Aorta (tissue), 5 donors: ENCODE measurements at regions not wholly inside any gene's neighbourhood (a gene's known extent, or its start where the extent isn't known, plus 50 kb on each side); places are given as distances from the start of the nearest gene placed in this dataset.
"Not testable (repeated sequence)": the region's sequence is repeated elsewhere in the genome, so short reads cannot be mapped to it uniquely, and the experiment has no call there.

ENCODE experiments used
- ATAC-seq: fragments of 200-7000 bp; cut with Tn5 transposase; one replicate; pipeline ENCODE4 v1.9.1; 2022; ENCODE audit warnings: moderate library complexity; ENCODE audit not compliant: low FRiP score
- DNase-seq, 2 donors: peaks; one replicate each; pipeline ENCODE4 v3.0.0-alpha.2; 2020
- H3K27ac ChIP-seq, 2 donors: one replicate each; pipeline ENCODE4 v1.5.1; 2013; ENCODE audit warnings: low read length in 2 of 2, mild to moderate bottlenecking in 2 of 2, moderate library complexity in 2 of 2, control low read depth in 1 of 2, inconsistent platforms in 1 of 2, low read depth in 1 of 2
- H3K27me3 ChIP-seq, 2 donors: one replicate each; pipeline ENCODE4 v1.6.1; 2013; ENCODE audit warnings: control low read depth in 1 of 2, low read length in 1 of 2, mild to moderate bottlenecking in 1 of 2, moderate library complexity in 1 of 2; ENCODE audit not compliant: insufficient read depth in 2 of 2, control insufficient read depth in 1 of 2
- H3K36me3 ChIP-seq, 2 donors: one replicate each; pipeline ENCODE4 v1.6.1; 2013; ENCODE audit warnings: control low read depth in 1 of 2, low read length in 1 of 2, mild to moderate bottlenecking in 1 of 2; ENCODE audit not compliant: insufficient read depth in 2 of 2, control insufficient read depth in 1 of 2
- H3K4me1 ChIP-seq, 2 donors: one replicate each; pipeline ENCODE4 v1.6.1; 2013; ENCODE audit warnings: low read length in 2 of 2, control low read depth in 1 of 2, mild to moderate bottlenecking in 1 of 2, moderate library complexity in 1 of 2; ENCODE audit not compliant: insufficient read depth in 2 of 2, control insufficient read depth in 1 of 2
- H3K4me3 ChIP-seq, 2 donors: one replicate each; pipeline ENCODE4 v1.5.1; 2013; ENCODE audit warnings: low read length in 2 of 2, control low read depth in 1 of 2, mild to moderate bottlenecking in 1 of 2
- H3K9me3 ChIP-seq: one replicate; pipeline ENCODE4 v1.6.1; 2013; ENCODE audit warnings: mild to moderate bottlenecking, low read length; ENCODE audit not compliant: control insufficient read depth
- WGBS, 2 donors: extraction: QIAGEN DNeasy Blood & Tissue Kit; methylation state at CpG; one replicate each; pipeline ENCODE4 v1.1.7; 2013; 5-methylcytosine and 5-hydroxymethylcytosine counted together
- intact Hi-C, 2 donors: fragments of 100-400 bp; cut with DNase I; formaldehyde crosslinking; loops; one replicate each; pipeline versions ENCODE4 v1.14.2 to v1.15.0; 2022
- donor health status: healthy with polysubstance abuse.
- donor health status: Bipolar disorder and iron deficiency.
- donor health status: DM: no; HTN: no; CAD: no.
- donor health status: DM: no; HTN: no; CAD: no.
- donor health status: DM: yes; HTN: yes; CAD: no.

DNA sequence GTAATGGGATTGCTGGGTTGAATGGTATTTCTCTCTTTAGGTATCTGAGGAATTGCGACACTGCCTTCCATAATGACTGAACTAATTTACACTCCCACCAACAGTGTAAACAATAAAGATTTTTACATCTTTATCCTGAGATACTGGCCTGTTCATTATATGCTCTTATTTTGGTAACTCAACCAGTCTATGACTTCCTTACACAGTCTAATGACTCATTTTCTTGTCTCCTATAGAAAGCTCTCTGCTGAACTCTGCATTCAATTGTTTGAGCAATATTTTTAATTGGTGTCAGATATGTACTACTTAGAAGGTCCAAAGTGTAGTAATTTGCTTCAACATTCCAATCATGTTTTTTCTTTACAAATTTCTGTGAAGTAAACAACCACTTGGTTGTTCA lies 1351.8 kb downstream of the FSCB start:
- Histone ChIP-seq H3K27me3 (no peaks in the 10 kb centered on the region), H3K36me3 (no peaks in the 10 kb centered on the region), H3K4me1 (no peaks in the 10 kb centered on the region), H3K4me3 (no peak overlapping the region), H3K9me3 (no peaks in the 10 kb centered on the region), H3K27ac (no peak overlapping the region)
- intact Hi-C loops: no loop called here
- WGBS, 2 donors: 86 to 96% methylated on average over 1 of the region's 1 CpG
- ATAC-seq: no peak
- DNase-seq: no peak

DNA sequence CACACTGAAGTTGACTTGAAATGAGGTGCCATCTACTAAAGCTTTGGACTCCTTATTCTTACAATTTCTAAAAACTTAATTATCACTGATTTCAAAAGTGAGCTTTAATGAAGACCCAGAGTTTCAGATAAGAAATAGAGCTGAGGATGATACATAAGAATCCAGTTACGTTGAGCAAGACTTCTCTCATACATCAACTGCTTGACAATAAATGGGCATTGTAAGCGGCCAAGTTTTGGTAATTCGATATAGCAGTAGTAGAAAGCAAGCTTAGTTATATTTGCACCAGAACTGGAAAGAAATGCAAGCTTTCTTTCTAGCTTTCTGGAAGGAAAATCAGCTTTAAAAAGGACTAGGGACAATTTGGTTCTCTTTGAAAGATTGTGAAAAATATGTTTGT lies 1359.6 kb downstream of the FSCB start:
- no peaks in the 10 kb centered on the region for H3K27me3 ChIP-seq
- H3K36me3 ChIP-seq: no peaks in the 10 kb centered on the region
- no peak overlapping the region for H3K4me3 ChIP-seq
- intact Hi-C loops: no loop called here
- ATAC-seq: no peak
- H3K27ac ChIP-seq: no peak overlapping the region
- no peaks in the 10 kb centered on the region for H3K4me1 ChIP-seq
- H3K9me3 ChIP-seq: no peaks in the 10 kb centered on the region
- no peak for DNase-seq
- 57 to 58% methylated on average over 3 of the region's 3 CpGs for WGBS, 2 donors

DNA sequence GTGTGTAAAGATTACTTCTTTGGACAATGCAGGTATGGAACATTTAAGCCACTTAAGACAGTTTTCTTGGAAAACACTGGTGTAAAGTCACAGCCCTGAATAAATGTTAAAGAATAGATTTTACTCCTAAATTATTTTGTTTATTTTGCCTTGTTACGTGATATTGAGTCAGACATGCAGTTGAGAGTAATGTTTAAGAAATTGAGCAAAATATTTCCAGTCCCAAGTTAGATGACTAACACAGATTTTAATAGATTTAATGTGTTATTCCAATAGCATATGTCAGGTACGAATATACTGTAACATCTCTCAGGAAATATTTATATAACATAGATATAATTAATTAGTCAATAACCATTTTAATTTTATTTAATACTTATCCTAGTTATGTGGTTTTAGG lies 1361.7 kb downstream of the FSCB start:
- Histone ChIP-seq H3K27me3 (no peaks in the 10 kb centered on the region), H3K4me1 (no peaks in the 10 kb centered on the region), H3K36me3 (no peaks in the 10 kb centered on the region), H3K9me3 (no peaks in the 10 kb centered on the region), H3K27ac (no peak overlapping the region), H3K4me3 (no peak overlapping the region)
- DNase-seq: no peak
- no peak for ATAC-seq
- intact Hi-C loops: no loop called here
- WGBS, 2 donors: 49 to 56% methylated on average over 2 of the region's 2 CpGs

DNA sequence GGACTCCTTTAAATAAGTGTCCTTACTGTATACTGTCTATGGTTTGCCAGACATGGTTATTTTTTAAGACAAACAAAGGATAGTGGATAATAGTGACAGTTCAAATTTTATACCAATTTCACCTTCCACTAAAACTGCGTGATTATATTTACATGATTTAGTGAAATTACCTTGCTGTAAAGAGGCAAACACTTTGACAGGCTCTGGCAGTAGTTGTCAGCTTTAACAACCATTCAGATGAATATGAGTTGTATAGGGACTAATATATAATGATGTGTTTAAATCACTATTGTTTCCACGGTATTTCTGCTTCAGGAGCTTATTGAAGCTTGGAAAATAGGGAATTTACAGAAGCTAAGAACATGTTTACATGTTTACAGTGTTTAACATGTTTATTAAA lies 1364.0 kb downstream of the FSCB start:
- Histone ChIP-seq H3K4me3 (no peak overlapping the region), H3K9me3 (no peaks in the 10 kb centered on the region), H3K27ac (no peak overlapping the region), H3K4me1 (no peaks in the 10 kb centered on the region), H3K36me3 (no peaks in the 10 kb centered on the region), H3K27me3 (no peaks in the 10 kb centered on the region)
- no peak for ATAC-seq
- intact Hi-C loops: no loop called here
- DNase-seq: no peak
- WGBS, 2 donors: 78 to 86% methylated on average over 2 of the region's 2 CpGs

DNA sequence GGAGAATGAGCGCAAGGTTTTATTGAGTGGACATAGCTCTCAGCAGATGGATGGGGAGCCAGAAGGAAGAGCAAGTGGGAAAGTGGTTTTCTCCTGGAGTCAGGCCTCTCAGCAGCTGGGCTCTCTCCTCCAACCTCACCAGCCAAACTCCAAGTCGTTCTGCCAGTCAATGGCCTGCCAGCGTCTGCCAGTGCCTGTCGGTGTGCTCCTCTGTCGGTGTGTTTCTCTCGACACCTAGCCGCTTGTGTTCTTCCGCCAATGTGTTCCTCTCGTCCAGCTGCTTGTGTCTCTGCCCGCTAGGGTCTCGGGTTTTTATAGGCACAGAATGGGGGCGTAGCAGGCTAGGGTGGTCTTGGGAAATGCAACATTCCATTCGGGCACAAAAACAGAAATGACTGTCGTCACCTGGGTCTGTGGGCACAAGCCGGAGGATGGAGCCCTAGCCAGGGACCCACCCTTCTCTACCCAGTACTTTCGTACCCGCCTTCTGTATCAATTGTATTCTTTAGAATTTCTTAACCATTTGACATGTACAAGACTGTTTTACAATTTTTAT lies 1365.4 kb downstream of the FSCB start:
- Histone ChIP-seq H3K36me3 (no peaks in the 10 kb centered on the region), H3K27me3 (no peaks in the 10 kb centered on the region), H3K27ac (no peak overlapping the region), H3K9me3 (no peaks in the 10 kb centered on the region), H3K4me1 (no peaks in the 10 kb centered on the region), H3K4me3 (no peak overlapping the region)
- intact Hi-C loops: no loop called here
- 91 to 93% methylated on average over 17 of the region's 17 CpGs for WGBS, 2 donors
- ATAC-seq (no peak), DNase-seq (no peak)

DNA sequence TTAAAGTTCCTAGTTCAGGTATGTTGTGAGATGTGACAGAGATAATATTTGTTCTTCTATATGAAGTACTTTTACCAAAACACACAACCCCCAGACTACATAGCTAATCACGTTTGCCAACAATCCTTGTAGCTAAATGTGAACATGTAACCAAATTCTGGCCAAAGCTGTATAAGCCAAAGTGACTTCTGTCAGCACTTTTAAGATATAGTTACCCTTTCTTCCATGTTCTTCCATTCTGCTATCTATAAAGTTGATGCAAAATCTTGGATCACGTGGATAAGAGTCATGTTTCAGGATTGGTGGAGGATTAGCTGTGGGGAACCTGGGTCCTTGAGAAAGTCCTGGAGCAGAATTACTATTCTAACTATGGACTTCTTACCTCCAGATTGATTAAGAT lies 1366.6 kb downstream of the FSCB start:
- Histone ChIP-seq H3K4me3 (no peak overlapping the region), H3K9me3 (peaks cover 2% of the 10 kb centered on the region), H3K27me3 (no peaks in the 10 kb centered on the region), H3K4me1 (no peaks in the 10 kb centered on the region), H3K36me3 (no peaks in the 10 kb centered on the region), H3K27ac (no peak overlapping the region)
- no peak for DNase-seq
- no peak for ATAC-seq
- intact Hi-C loops: no loop called here
- WGBS, 2 donors: 66 to 67% methylated on average over 2 of the region's 2 CpGs

DNA sequence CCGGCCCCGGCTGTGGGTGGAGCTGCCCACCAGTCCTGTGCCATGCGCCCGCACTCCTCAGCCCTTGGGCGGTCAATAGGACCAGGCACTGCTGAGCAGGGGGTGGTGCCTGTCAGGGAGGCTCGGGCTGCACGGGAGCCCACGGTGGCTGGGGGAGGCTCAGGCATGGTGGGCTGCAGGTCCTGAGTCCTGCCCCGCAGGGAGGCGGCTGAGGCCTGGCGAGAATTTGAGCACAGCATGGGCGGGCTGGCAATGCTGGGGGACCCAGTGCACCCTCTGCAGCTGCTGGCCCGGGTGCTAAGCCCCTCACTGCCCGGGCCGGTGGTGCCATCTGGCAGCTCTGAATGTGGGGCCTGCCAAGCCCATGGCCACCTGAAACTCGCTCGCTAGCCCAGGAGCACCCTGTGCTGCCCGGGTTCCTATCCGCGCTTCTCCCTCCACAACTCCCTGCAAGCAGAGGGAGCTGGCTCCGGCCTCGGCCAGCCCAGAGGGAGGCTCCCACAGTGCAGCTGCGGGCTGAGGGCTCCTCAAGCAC lies 1371.1 kb downstream of the FSCB start:
- DNase-seq (peak in 1 of 2 donors; percentile 69), ATAC-seq (peak; percentile 48)
- H3K4me3 ChIP-seq: no peak overlapping the region
- intact Hi-C loops: no loop called here
- H3K27me3 ChIP-seq: no peaks in the 10 kb centered on the region
- H3K9me3 ChIP-seq: peaks cover 2% of the 10 kb centered on the region
- WGBS, 2 donors: 89% methylated on average over 23 of the region's 23 CpGs
- H3K4me1 ChIP-seq: no peaks in the 10 kb centered on the region
- H3K27ac ChIP-seq: no peak overlapping the region
- H3K36me3 ChIP-seq: no peaks in the 10 kb centered on the region

DNA sequence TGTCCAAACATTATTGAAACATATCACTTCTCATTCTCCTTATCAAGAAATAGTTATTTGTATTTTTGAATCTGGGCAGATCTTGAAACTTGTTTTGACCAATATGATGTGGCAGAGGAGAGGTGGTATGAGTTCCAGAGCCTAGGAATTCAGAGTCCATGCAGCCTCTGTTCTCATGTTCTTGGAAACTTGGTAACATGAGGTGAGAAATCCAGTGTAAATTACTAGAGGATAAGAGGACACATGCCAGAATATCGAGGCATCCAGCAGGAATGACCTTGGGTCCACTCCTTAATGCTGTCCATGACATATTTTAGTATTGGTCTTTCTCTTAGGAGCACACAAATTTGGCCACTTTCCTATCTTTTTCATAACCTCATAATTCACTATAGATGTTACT lies 1374.6 kb downstream of the FSCB start:
- H3K9me3 ChIP-seq: peaks cover 2% of the 10 kb centered on the region
- no peak overlapping the region for H3K27ac ChIP-seq
- no peaks in the 10 kb centered on the region for H3K36me3 ChIP-seq
- no peaks in the 10 kb centered on the region for H3K27me3 ChIP-seq
- intact Hi-C loops: no loop called here
- H3K4me3 ChIP-seq: no peak overlapping the region
- 55 to 67% methylated on average over 1 of the region's 1 CpG for WGBS, 2 donors
- no peaks in the 10 kb centered on the region for H3K4me1 ChIP-seq
- ATAC-seq: no peak
- no peak for DNase-seq

DNA sequence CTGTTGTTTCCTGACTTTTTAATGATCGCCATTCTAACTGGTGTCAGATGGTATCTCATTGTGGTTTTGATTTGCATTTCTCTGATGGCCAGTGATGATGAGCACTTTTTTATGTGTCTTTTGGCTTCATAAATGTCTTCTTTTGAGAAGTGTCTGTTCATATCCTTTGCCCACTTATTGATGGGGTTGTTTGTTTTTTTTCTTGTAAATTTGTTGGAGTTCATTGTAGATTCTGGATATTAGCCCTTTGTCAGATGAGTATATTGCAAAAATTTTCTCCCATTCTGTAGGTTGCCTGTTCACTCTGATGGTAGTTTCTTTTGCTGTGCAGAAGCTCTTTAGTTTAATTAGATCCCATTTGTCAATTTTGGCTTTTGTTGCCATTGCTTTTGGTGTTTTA lies 1378.7 kb downstream of the FSCB start:
- H3K4me3 ChIP-seq, H3K36me3 ChIP-seq, intact Hi-C loops, H3K4me1 ChIP-seq, ATAC-seq, H3K27me3 ChIP-seq, H3K9me3 ChIP-seq, H3K27ac ChIP-seq, DNase-seq: not testable (repeated sequence)
- 96% methylated on average over 1 of the region's 1 CpG; no CpG with 5 or more reads in 1 of the 2 donors for WGBS, 2 donors
